IMR-90 (cell line): ENCODE measurements at regions not wholly inside any gene's neighbourhood (a gene's known extent, or its start where the extent isn't known, plus 50 kb on each side); places are given as distances from the start of the nearest gene placed in this dataset.

Source experiments
- ATAC-seq: fragments of 200-7000 bp; cut with Tn5 transposase; 2 replicates; pipeline ENCODE4 v1.9.1; 2020; ENCODE audit warnings: low read depth, mild to moderate bottlenecking, moderate library complexity
- BruUV-seq: library from RNA; stranded (reverse); fragments of 400-500 nt; replicated peaks from 2 replicates; lab custom pipeline; 2021; lab: Mats Ljungman, UMichigan
- CTCF ChIA-PET: fragments of 300-600 bp; formaldehyde crosslinking; extraction: SDS; loops from one replicate; lab custom pipeline; 2021; ENCODE audit warnings: antibody characterized with exemption; lab: Yijun Ruan, JAX
- POLR2A ChIA-PET: fragments of 300-600 bp; sonication (Branson Sonifier 250); formaldehyde crosslinking; loops from one replicate; lab custom pipeline; 2022; ENCODE audit warnings: antibody characterized with exemption; ENCODE audit not compliant: unreplicated experiment; lab: Charles Lee
- DNase-seq: peaks from one replicate; pipeline ENCODE4 v3.0.0; 2013
- H2AFZ ChIP-seq: replicated peaks from 2 replicates; pipeline ENCODE3; 2013; ENCODE audit warnings: low read length, mild to moderate bottlenecking; ENCODE audit not compliant: poor library complexity
- H2AK5ac ChIP-seq: 2 replicates; pipeline ENCODE4 v1.6.1; 2013; ENCODE audit warnings: low read depth, low read length, inconsistent platforms
- H2AK9ac ChIP-seq: replicated peaks from 2 replicates; pipeline ENCODE3; 2013; ENCODE audit warnings: mild to moderate bottlenecking, low read depth, low read length, moderate library complexity; ENCODE audit not compliant: poor library complexity
- H2BK120ac ChIP-seq: 2 replicates; pipeline ENCODE4 v1.6.1; 2013; ENCODE audit warnings: low read depth, low read length, inconsistent platforms
- H2BK15ac ChIP-seq: 3 replicates; pipeline ENCODE4 v1.6.1; 2013; ENCODE audit warnings: low read depth, low read length, inconsistent platforms
- H2BK20ac ChIP-seq: 2 replicates; pipeline ENCODE4 v1.6.1; 2013; ENCODE audit warnings: low read depth, mild to moderate bottlenecking, inconsistent platforms, low read length, moderate library complexity
- H2BK5ac ChIP-seq: 2 replicates; pipeline ENCODE4 v1.6.1; 2013; ENCODE audit warnings: mild to moderate bottlenecking, low read depth, low read length, inconsistent platforms; ENCODE audit not compliant: poor library complexity, severe bottlenecking
- H3K14ac ChIP-seq: replicated peaks from 2 replicates; pipeline ENCODE4 v1.6.1; 2013; ENCODE audit warnings: low read depth, low read length, inconsistent platforms
- H3K18ac ChIP-seq: 2 replicates; pipeline ENCODE4 v1.6.1; 2013; ENCODE audit warnings: low read depth, low read length, control low read depth
- H3K23ac ChIP-seq: 2 replicates; pipeline ENCODE4 v1.6.1; 2013; ENCODE audit warnings: low read depth, low read length, inconsistent platforms
- H3K27ac ChIP-seq: 2 replicates; pipeline ENCODE4 v1.5.1; 2013; ENCODE audit warnings: mild to moderate bottlenecking, control low read depth, low read length; ENCODE audit not compliant: insufficient read depth
- H3K27me3 ChIP-seq: 2 replicates; pipeline ENCODE4 v1.6.1; 2013; ENCODE audit warnings: low read length; ENCODE audit not compliant: control insufficient read depth, insufficient read depth
- H3K36me3 ChIP-seq: 2 replicates; pipeline ENCODE4 v1.6.1; 2013; ENCODE audit warnings: low read length, mixed read lengths; ENCODE audit not compliant: control insufficient read depth, insufficient read depth
- H3K4ac ChIP-seq: 2 replicates; pipeline ENCODE4 v1.6.1; 2013; ENCODE audit warnings: low read depth, low read length, inconsistent platforms
- H3K4me1 ChIP-seq: 2 replicates; pipeline ENCODE4 v1.6.1; 2013; ENCODE audit warnings: low read length, mixed read lengths; ENCODE audit not compliant: control insufficient read depth, insufficient read depth
- H3K4me2 ChIP-seq: 2 replicates; pipeline ENCODE4 v1.6.1; 2013; ENCODE audit warnings: low read depth, mild to moderate bottlenecking, control low read depth, low read length, moderate library complexity
- H3K4me3 ChIP-seq: 2 replicates; pipeline ENCODE4 v1.5.1; 2013; ENCODE audit warnings: low read depth, mild to moderate bottlenecking, control low read depth, low read length, moderate library complexity; ENCODE audit not compliant: insufficient read depth
- H3K56ac ChIP-seq: 2 replicates; pipeline ENCODE4 v1.6.1; 2013; ENCODE audit warnings: low read length, inconsistent platforms; ENCODE audit not compliant: insufficient read depth; ENCODE audit errors: extremely low read depth
- H3K79me1 ChIP-seq, 2 experiments: 2 replicates each; pipeline ENCODE4 v1.6.1; 2013; ENCODE audit warnings: low read length in 2 of 2, inconsistent platforms in 1 of 2, low read depth in 1 of 2
- H3K9ac ChIP-seq: 2 replicates; pipeline ENCODE4 v1.6.1; 2013; ENCODE audit warnings: low read depth, low read length, control low read depth
- H3K9me1 ChIP-seq: 2 replicates; pipeline ENCODE4 v1.6.1; 2013; ENCODE audit warnings: low read length, inconsistent platforms; ENCODE audit not compliant: insufficient read depth
- H3K9me3 ChIP-seq: 2 replicates; pipeline ENCODE4 v1.6.1; 2013; ENCODE audit warnings: low read length; ENCODE audit not compliant: control insufficient read depth, insufficient read depth
- H4K20me1 ChIP-seq: 2 replicates; pipeline ENCODE4 v1.6.1; 2013; ENCODE audit warnings: low read length, inconsistent platforms; ENCODE audit not compliant: insufficient read depth
- H4K5ac ChIP-seq: 2 replicates; pipeline ENCODE4 v1.6.1; 2013; ENCODE audit warnings: mild to moderate bottlenecking, low read depth, low read length, control low read depth
- H4K8ac ChIP-seq, 2 experiments: 2 replicates each; pipeline ENCODE4 v1.6.1; 2013; ENCODE audit warnings: low read depth in 2 of 2, low read length in 2 of 2, control low read depth in 1 of 2, inconsistent platforms in 1 of 2
- H4K91ac ChIP-seq: 2 replicates; pipeline ENCODE4 v1.6.1; 2013; ENCODE audit warnings: low read depth, low read length, inconsistent platforms; ENCODE audit not compliant: insufficient read depth
- CEBPB ChIP-seq: IDR thresholded peaks from 2 replicates; pipeline ENCODE4 v1.6.1; 2012; ENCODE audit warnings: low read depth, low read length, improper control_type of control experiment
- dilution Hi-C: fragments of 300-500 bp; cut with HindIII; formaldehyde crosslinking; loops from one replicate; pipeline ENCODE4 v1.14.3; 2018; ENCODE audit warnings: low sequenced_read_pairs; ENCODE audit not compliant: unreplicated experiment
- in situ Hi-C: fragments of 300-500 bp; cut with MboI; formaldehyde crosslinking; loops from 3 replicates; pipeline ENCODE4 v1.14.3; 2019; ENCODE audit warnings: low sequenced_read_pairs, inconsistent platforms, mixed read lengths
- intact Hi-C: fragments of 100-400 bp; cut with micrococcal nuclease; formaldehyde crosslinking; loops from 2 replicates; pipeline ENCODE4 v1.10.0; 2022

- Histone ChIP-seq H3K9ac (no peak overlapping the region), H4K91ac (no peak overlapping the region), H2BK5ac (no peak overlapping the region), H2BK15ac (no peak overlapping the region), H3K4me3 (no peak overlapping the region), H4K20me1 (no peaks in the 10 kb centered on the region), H3K9me1 (no peaks in the 10 kb centered on the region), H3K4me2 (no peak overlapping the region), H3K56ac (no peak overlapping the region), H3K14ac (no peak overlapping the region), H3K18ac (no peak overlapping the region), H3K4me1 (no peaks in the 10 kb centered on the region), H3K4ac (no peak overlapping the region), H3K36me3 (no peaks in the 10 kb centered on the region), H2BK20ac (no peak overlapping the region), H2AFZ (no peak overlapping the region), H3K23ac (no peak overlapping the region), H3K79me1 (no peaks in the 10 kb centered on the region), H2AK9ac (no peak overlapping the region), H3K27me3 (no peaks in the 10 kb centered on the region), H2AK5ac (no peak overlapping the region), H4K5ac (no peak overlapping the region), H2BK120ac (no peak overlapping the region), H4K8ac (no peak overlapping the region), H3K9me3 (no peaks in the 10 kb centered on the region), H3K27ac (no peak overlapping the region)
- ChIA-PET POLR2A (no interaction called here), CTCF (interaction anchor here (0.6 kb wide), 1 partner anchor 161 kb away, joined by 3 read pairs; no protein-coding TSS in a partner anchor)
- intact Hi-C loops (loop anchor here (5.0 kb wide), 1 partner anchor 365 kb away; no protein-coding TSS in a partner anchor), dilution Hi-C loops (no loop called here), in situ Hi-C loops (loop anchor here (25.0 kb wide), 1 partner anchor 185 kb away; the partner anchor contains the start of gene IGF1)
- no peak for DNase-seq
- BruUV-seq: no TSS peak
- no peak for ATAC-seq
- no peak for TF ChIP-seq CEBPB
These were observed 104.9 kb upstream of the PMCH start for GRCh38 chr12:102302553-102302952.
